Urothelium cell line (cell line): ENCODE measurements at regions not wholly inside any gene's neighbourhood (a gene's known extent, or its start where the extent isn't known, plus 50 kb on each side); places are given as distances from the start of the nearest gene placed in this dataset.
A peak's percentile ranks its signal among the peaks of the same experiment; 100 is the strongest.

ENCODE experiments used
- DNase-seq: peaks from one replicate; pipeline ENCODE4 v3.0.0; 2011; ENCODE audit warnings: low spot score, mixed read lengths
- FAIRE-seq: peaks from 2 replicates; lab custom pipeline; 2011; peaks lifted over from hg19 to GRCh38; lab: Jason Lieb, UNC

GRCh38 chr3:14284694-14285547 is 106.3 kb downstream of the LSM3 start:
- DNase-seq (no peak), FAIRE-seq (no peak)

GRCh38 chr3:14285548-14285925 is 106.9 kb downstream of the LSM3 start:
- DNase-seq (no peak), FAIRE-seq (no peak)

- FAIRE-seq (no peak), DNase-seq (no peak)
Measured at GRCh38 chr3:14286887-14287500, 108.4 kb downstream of the LSM3 start.

- no peak for DNase-seq
- FAIRE-seq, result no peak
Measured at GRCh38 chr3:14288177-14288788, 109.7 kb downstream of the LSM3 start.

- FAIRE-seq, result no peak
- no peak for DNase-seq
Measured at GRCh38 chr3:14288833-14289451, 110.3 kb downstream of the LSM3 start.

GRCh38 chr3:14289590-14290461 is 111.2 kb downstream of the LSM3 start:
- DNase-seq (peak; percentile 85), FAIRE-seq (no peak)

- no peak for FAIRE-seq
- no peak for DNase-seq
Measured at GRCh38 chr3:14290631-14291385, 111.6 kb upstream of the SLC6A6 start.

- DNase-seq (no peak), FAIRE-seq (no peak)
Measured at GRCh38 chr3:14295037-14295436, 107.4 kb upstream of the SLC6A6 start.

GRCh38 chr3:14295801-14296200 is 106.6 kb upstream of the SLC6A6 start:
- DNase-seq (no peak), FAIRE-seq (no peak)

- DNase-seq (no peak), FAIRE-seq (no peak)
Measured at GRCh38 chr3:14297305-14297704, 105.1 kb upstream of the SLC6A6 start.

- DNase-seq (no peak), FAIRE-seq (no peak)
Measured at GRCh38 chr3:14297784-14298236, 104.6 kb upstream of the SLC6A6 start.

- DNase-seq (no peak), FAIRE-seq (no peak)
Measured at GRCh38 chr3:14298442-14298841, 104.0 kb upstream of the SLC6A6 start.

- FAIRE-seq (no peak), DNase-seq (no peak)
Measured at GRCh38 chr3:14298991-14299555, 103.3 kb upstream of the SLC6A6 start.

GRCh38 chr3:14299767-14300166 is 102.6 kb upstream of the SLC6A6 start:
- FAIRE-seq (no peak), DNase-seq (no peak)

GRCh38 chr3:14300721-14301399 is 101.5 kb upstream of the SLC6A6 start:
- FAIRE-seq (no peak), DNase-seq (no peak)

GRCh38 chr3:14301558-14301957 is 100.8 kb upstream of the SLC6A6 start:
- no peak for FAIRE-seq
- no peak for DNase-seq

GRCh38 chr3:14303336-14304100 is 98.9 kb upstream of the SLC6A6 start:
- no peak for FAIRE-seq
- no peak for DNase-seq
